Calu3 (cell line): ENCODE measurements at regions not wholly inside any gene's neighbourhood (a gene's known extent, or its start where the extent isn't known, plus 50 kb on each side); places are given as distances from the start of the nearest gene placed in this dataset.

Experiments used
- BruUV-seq: library from RNA; stranded (reverse); fragments of 400-500 nt; replicated peaks from 2 replicates; lab custom pipeline; 2021; lab: Mats Ljungman, UMichigan
- CTCF ChIA-PET: fragments of 300-600 bp; sonication (Branson Sonifier 250); formaldehyde crosslinking; loops from one replicate; lab custom pipeline; 2022; ENCODE audit warnings: antibody characterized with exemption; lab: Charles Lee
- DNase-seq: peaks from one replicate; pipeline ENCODE4 v3.0.0; 2022
- H3K27ac Mint-ChIP-seq: one replicate; pipeline ENCODE4 v1.8.0; 2022; ENCODE audit warnings: mixed read lengths; ENCODE audit not compliant: unreplicated experiment
- H3K27me3 Mint-ChIP-seq: one replicate; pipeline ENCODE4 v1.8.0; 2022; ENCODE audit warnings: mixed read lengths; ENCODE audit not compliant: unreplicated experiment
- H3K36me3 Mint-ChIP-seq: one replicate; pipeline ENCODE4 v1.8.0; 2022; ENCODE audit warnings: mild to moderate bottlenecking, moderate library complexity, mixed read lengths; ENCODE audit not compliant: insufficient read depth, unreplicated experiment
- H3K4me1 Mint-ChIP-seq: one replicate; pipeline ENCODE4 v1.8.0; 2022; ENCODE audit warnings: mild to moderate bottlenecking, low read depth, mixed read lengths; ENCODE audit not compliant: unreplicated experiment
- H3K4me3 Mint-ChIP-seq: one replicate; pipeline ENCODE4 v1.8.0; 2022; ENCODE audit warnings: mild to moderate bottlenecking, low read depth, moderate library complexity, mixed read lengths; ENCODE audit not compliant: unreplicated experiment
- H3K9me3 Mint-ChIP-seq: one replicate; pipeline ENCODE4 v1.8.0; 2022; ENCODE audit warnings: low read depth, mixed read lengths; ENCODE audit not compliant: unreplicated experiment
- intact Hi-C: fragments of 100-400 bp; cut with micrococcal nuclease; formaldehyde crosslinking; loops from one replicate; pipeline ENCODE4 v1.10.0; 2022; ENCODE audit not compliant: unreplicated experiment
- TF ChIP-seq, protein P1 (sequence below): fragments of 200-600 bp; IDR thresholded peaks from one replicate; pipeline ENCODE4 v1.8.0; 2022; ENCODE audit warnings: antibody characterized with exemption; ENCODE audit not compliant: unreplicated experiment

DNA sequence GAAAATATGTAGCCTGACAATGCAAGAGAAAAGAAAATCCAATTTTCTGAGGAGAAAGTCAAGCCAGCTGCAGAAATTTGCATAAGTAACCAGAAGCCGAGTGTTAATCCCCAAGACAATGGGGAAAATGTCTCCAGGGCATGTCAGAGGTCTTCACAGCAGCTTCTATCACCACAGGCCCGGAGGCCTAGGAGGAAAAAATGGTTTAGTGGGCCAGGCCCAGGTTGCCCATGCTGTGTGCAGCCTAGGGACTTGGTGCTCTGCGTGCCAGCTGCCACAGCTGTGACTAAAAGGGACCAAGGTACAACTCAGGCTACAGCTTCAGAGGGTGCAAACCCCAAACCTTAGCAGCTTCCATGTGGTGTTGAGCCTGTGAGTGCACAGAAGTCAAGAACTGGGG, 201.2 kb upstream of the SOX2 start:
- Mint-ChIP-seq H3K4me1 (no peaks in the 10 kb centered on the region), H3K27me3 (no peaks in the 10 kb centered on the region), H3K27ac (no peak overlapping the region), H3K9me3 (peaks cover 19% of the 10 kb centered on the region), H3K36me3 (no peaks in the 10 kb centered on the region), H3K4me3 (no peak overlapping the region)
- TF ChIP-seq, protein P1, sequence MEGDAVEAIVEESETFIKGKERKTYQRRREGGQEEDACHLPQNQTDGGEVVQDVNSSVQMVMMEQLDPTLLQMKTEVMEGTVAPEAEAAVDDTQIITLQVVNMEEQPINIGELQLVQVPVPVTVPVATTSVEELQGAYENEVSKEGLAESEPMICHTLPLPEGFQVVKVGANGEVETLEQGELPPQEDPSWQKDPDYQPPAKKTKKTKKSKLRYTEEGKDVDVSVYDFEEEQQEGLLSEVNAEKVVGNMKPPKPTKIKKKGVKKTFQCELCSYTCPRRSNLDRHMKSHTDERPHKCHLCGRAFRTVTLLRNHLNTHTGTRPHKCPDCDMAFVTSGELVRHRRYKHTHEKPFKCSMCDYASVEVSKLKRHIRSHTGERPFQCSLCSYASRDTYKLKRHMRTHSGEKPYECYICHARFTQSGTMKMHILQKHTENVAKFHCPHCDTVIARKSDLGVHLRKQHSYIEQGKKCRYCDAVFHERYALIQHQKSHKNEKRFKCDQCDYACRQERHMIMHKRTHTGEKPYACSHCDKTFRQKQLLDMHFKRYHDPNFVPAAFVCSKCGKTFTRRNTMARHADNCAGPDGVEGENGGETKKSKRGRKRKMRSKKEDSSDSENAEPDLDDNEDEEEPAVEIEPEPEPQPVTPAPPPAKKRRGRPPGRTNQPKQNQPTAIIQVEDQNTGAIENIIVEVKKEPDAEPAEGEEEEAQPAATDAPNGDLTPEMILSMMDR = no peak
- no peak for DNase-seq
- no TSS peak for BruUV-seq
- intact Hi-C loops = no loop called here
- CTCF ChIA-PET = no interaction called here

DNA sequence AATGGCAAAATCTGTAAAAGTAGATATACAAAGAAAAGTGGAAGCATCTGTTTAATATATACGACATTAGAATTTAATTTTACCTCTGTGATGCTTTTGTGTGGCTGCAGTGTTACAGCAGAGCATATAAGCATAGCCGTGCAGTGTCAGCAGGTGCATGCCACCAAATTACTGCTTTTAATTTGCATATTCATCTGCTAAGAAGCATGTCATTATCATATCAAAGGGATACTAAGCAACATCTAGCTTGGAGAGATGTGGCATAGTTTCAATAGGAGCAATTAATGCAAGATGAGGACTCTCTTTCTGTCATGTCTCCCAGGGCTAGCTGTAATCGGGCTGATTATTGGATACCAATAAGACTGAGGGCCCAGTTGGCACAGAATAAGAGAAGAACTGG, 214.4 kb upstream of the SOX2 start:
- TF ChIP-seq, protein P1 = no peak
- intact Hi-C loops = no loop called here

DNA sequence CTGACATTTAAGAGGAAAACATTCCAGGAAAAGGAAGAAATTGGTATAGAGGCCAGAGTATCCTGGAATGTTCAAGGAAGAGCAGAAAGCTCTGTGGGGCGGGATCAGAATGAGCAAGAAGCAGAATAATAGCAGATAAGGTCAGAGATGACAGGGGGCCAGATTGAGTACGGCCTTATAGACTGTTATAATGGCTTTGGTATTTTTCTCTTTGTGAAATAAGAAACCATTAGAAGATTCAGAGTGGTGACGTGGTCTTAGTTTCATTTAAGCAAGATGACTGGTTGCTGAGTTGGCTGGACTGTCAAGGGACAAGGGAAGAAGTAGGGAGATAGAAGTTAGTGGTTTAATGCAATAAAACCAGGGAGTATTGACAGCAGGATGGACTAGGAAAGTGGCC, 218.3 kb upstream of the SOX2 start:
- Mint-ChIP-seq H3K4me1 (no peaks in the 10 kb centered on the region), H3K36me3 (no peaks in the 10 kb centered on the region), H3K9me3 (no peaks in the 10 kb centered on the region), H3K27ac (no peak overlapping the region), H3K4me3 (no peak overlapping the region), H3K27me3 (no peaks in the 10 kb centered on the region)
- TF ChIP-seq, protein P1 = no peak
- BruUV-seq = no TSS peak
- CTCF ChIA-PET = no interaction called here
- intact Hi-C loops = no loop called here
- DNase-seq = no peak

More for the DNA sequence above, 214.4 kb upstream of the SOX2 start:
- CTCF ChIA-PET = no interaction called here
- Mint-ChIP-seq H3K9me3 (no peaks in the 10 kb centered on the region), H3K4me1 (no peaks in the 10 kb centered on the region), H3K36me3 (no peaks in the 10 kb centered on the region), H3K27me3 (no peaks in the 10 kb centered on the region), H3K27ac (no peak overlapping the region), H3K4me3 (no peak overlapping the region)
- no TSS peak for BruUV-seq
- no peak for DNase-seq

DNA sequence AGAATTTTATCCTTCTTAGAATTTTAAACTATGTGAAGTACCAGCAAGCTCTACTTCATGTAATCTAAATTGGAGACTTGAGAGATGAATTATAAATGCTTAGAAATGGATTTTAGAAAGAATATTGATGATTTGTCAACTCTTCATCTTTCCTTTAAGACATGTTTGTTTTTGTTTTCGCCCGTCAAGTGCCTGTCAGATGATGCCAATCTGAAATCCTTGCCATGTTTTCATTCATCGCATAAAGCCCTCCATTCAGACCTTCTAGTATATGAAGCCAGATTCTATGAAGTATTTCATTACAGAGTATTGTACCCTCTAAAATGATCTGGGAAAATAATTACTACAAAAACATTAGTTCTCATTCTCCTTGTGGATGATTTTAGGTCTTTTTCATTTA, 223.2 kb upstream of the SOX2 start:
- CTCF ChIA-PET = no interaction called here
- BruUV-seq = no TSS peak
- Mint-ChIP-seq H3K27me3 (no peaks in the 10 kb centered on the region), H3K36me3 (no peaks in the 10 kb centered on the region), H3K27ac (no peak overlapping the region), H3K4me3 (no peak overlapping the region), H3K9me3 (no peaks in the 10 kb centered on the region), H3K4me1 (no peaks in the 10 kb centered on the region)
- DNase-seq = no peak
- intact Hi-C loops = no loop called here
- TF ChIP-seq, protein P1 = no peak
